LHCN-M2 (cell line): ENCODE measurements at regions not wholly inside any gene's neighbourhood (a gene's known extent, or its start where the extent isn't known, plus 50 kb on each side); places are given as distances from the start of the nearest gene placed in this dataset.

Source experiments
- DNase-seq: peaks from one replicate; pipeline ENCODE4 v3.0.0-alpha.2; 2012; ENCODE audit warnings: low read depth

DNA sequence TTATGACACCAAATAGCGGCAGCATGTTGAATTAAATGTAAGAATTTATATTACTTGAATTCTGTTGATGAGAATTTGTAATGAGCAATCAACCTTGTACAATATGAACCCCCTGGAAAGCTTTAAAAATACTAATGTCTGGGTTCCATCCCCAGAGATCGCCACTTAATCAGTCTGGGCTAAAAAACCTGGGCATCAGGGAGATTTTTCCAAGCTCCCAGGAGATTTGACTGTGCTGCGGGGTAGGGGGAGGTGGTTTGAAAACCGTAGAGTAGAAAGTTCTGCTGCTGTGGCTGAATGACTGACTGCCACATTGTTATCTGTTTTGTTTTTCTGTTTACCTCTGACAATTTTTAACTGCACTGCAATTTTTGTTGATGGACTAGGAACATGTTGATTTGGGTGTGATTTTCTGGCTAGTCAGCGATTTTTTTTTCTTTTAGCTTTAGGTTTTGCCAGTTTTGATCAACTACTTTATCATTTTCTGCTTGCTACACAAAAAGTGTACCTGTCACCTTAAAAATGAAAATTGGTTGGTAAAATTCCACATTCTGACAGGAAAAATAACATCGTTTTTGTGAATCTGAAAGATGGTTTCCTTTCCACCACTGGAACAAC is 79.3 kb downstream of the PCTP start:
- no peak for DNase-seq

DNA sequence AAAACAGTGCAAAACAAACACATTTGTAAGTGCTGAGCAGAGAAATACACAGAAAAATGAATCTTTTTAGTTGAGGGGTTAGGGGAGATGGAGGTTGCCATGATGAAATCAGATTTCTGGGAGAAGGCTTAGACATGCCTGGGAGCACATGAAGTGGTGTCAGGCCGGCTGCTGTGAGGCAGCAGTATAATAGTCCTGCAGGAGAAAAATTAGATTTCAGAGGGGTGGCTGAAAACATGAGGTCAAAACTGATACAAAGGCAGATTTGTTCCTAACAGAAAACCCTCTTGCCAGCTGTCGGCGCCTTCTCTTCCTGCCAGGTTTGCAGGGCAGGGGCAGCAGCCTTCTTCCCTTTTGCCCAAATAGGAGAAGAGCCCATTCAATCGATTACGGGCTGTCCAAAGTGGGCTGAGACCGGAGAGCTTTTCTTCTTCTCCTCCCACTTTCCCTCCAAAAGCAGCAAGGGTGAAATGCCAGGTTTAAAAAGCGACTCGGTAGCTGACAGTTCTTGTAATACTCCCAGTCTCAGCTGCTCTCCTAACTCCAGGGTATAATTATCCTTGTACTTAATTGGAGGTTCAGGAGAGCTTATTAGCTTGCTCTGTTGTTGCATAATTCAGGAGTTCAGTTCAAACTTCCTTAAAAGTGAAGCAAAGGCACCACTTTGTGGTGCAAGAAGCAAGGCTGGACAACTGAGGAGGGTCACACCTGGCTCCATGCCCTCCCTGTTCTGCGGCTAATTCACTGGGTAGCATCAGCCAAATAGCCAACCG is 80.0 kb downstream of the PCTP start:
- DNase-seq, result no peak

DNA sequence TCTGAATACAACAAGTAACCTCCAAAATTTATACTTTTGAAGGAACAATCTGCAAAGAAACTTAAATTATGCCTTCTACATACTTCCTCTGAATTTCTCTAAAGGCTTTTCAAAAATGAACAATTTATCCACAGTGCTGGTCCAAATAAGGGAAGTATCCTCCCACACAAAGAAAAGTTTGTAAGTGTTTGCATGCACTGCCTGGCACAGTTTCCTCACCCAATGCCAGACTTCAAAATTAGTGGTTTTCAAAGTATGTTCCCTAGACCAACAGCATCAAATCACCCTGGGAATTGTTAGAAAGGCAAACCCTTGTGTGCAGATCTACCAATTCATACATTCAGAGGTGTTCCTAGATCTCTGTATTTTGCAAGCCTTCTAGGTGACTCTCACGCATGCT is 82.5 kb downstream of the PCTP start:
- DNase-seq, result no peak

DNA sequence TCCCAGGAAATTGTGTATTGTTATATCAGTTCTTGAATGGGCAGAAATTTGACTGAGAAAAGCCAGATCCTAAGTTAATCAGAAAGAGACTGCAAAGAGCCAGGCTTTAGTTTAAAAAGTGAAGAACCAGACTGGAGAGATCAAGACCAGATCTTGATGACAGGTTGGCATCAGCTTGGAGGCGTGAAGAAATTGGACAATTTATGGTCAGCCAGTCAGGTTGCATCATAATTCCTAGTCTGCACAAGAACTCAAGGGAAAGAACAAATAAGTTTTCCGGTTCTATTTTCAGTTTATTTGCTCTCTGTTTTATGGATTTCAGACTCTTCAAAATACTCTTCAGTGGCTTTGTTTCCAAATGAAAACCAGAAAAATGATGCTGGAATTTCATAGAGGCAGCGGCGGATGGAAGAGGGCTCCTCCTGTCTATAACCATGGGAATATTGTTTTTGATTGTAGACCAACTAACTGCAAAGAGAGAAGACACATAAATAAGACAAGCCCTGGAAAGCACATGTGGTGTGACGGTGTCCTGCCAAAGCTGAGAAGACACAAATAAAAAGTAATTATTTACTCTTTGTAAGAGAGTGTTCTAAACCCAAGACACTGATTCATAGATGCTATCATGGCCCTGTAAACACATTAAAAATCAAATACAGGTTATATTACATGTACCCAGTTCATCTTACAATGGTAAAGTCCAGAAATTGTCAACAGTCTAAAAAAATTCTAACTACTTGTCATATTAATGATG is 91.7 kb downstream of the PCTP start:
- no peak for DNase-seq

DNA sequence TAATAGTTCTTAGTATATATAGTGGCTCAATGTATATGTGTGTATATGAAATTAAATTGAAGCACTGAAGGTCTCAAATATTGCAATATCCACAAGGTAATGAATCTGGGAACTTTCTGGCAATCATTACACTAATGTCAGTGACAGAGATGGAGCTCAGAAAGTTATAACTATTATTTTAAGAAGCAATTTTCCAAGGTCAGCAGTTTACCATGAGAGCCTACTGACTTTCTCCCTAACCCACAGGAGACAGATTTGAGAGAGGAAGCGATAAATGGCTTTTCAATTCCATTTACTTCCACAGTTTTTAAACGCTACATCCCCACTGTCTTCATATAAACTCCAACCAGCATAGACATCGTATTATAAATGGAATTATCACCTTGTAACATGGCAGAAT is 92.9 kb downstream of the PCTP start:
- no peak for DNase-seq

- DNase-seq, result peak; percentile 27
These were observed 94.5 kb downstream of the PCTP start for GRCh38 chr17:55845385-55845784.

DNA sequence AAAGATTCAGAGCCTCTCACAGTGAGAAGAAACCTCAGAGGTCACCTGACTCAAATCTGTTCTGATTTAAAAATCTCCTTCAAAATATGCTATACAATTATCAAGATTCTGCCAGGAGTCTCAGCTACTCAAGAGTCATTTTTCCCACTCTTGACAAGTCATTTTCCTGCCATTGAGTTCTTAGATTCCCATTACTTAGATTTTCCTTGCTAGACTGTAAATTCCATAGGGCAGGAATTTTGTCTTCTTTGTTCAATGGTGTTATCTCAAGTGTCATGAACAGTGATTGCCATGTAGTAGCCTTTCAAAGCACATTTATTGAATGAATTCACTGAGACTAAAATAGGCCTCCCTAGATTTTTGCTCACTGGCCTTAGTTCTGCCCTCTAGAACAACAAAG is 95.9 kb downstream of the PCTP start:
- no peak for DNase-seq

GRCh38 chr17:55852734-55853133 is 101.9 kb downstream of the PCTP start:
- DNase-seq, result no peak

DNA sequence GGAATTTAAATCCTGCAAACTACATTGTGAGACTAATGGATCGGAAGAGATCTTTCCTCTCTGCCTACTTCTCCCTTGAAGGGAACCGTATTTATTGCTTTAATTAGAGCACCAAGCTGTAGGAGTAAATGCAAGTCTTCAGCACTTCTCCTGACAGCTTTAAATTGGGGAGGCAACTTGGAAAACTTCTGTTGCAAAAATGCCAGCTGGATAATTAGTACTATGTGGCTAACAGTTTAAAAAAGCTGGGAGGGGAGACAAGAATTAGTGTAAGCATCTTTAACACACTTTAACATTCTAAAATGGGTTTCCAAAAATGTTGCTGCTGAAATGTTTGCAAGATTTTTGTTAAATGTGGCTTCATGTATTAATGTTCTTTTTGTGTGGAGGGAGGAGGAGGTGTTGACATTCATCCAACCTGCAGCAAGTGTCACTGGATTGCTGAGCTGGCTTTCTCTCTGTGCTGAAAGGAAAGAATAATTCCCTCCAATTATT is 108.5 kb downstream of the PCTP start:
- DNase-seq, result no peak

GRCh38 chr17:55865072-55865762 is 114.4 kb downstream of the PCTP start:
- no peak for DNase-seq

DNA sequence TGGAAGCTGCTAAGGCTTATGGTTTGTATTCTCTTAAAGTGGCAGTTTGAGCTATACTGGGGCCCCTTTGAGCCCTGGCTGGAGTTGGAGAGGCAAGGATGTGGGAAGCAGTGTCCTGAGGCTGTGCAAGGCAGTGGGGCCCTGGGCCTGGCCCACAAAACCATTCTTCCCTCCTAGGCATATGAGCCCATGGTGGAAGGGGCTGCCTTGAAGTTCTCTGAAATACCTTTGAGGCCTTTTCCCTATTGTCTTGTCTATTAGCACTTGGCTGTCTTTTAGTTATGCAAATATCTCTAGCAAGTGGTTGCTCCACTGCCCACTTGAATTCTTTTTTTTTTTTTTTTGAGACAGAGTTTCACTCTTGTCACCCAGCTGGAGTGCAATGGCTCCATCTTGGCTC is 119.2 kb downstream of the PCTP start:
- no peak for DNase-seq

DNA sequence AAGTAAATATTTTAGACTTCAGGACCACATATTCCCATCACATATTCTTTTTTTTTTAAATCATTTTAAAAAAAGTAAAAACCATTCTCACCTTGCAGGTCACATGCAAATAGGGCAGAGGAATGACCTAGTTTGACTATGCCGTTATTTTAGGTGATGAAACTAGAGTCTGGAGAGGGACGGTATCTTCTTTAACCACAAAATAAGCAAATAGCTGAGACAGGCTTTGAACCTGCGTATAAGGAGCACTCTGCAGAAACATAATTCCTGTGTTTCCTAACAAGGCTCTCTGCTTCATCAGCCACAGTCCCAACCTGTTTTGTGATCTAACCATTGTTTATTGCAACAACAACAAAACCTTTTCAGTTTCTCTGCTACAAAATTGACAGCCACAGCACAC is 121.5 kb downstream of the PCTP start:
- no peak for DNase-seq

- DNase-seq, result no peak
These were observed 122.3 kb downstream of the PCTP start for GRCh38 chr17:55873017-55873758.

- peak; percentile 3 for DNase-seq
These were observed 132.3 kb downstream of the PCTP start for GRCh38 chr17:55883149-55883548.

GRCh38 chr17:55887531-55887930 is 136.7 kb downstream of the PCTP start:
- no peak for DNase-seq

- peak; percentile 5 for DNase-seq
These were observed 138.4 kb downstream of the PCTP start for GRCh38 chr17:55889271-55889670.

GRCh38 chr17:55895112-55895759 is 144.4 kb downstream of the PCTP start:
- DNase-seq, result no peak

DNA sequence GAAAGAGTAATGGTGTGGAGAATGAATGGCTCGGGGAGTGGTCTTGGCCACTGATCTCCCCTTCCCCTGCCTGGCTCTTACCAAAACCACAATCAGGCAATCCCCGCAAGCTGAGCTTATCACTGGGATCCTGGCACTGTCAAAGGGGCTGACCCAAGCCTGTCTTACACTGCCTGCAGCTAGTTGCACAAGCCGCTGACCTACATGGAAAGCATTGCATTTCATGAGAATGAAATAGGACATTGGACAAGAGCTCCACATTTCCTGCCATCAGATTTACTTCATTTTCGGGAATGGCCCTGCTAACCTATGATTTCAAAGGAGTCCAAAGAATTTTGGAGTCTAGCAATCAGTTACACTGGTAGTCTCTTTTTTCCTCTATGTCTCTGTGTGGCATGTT is 146.4 kb downstream of the PCTP start:
- DNase-seq, result no peak

DNA sequence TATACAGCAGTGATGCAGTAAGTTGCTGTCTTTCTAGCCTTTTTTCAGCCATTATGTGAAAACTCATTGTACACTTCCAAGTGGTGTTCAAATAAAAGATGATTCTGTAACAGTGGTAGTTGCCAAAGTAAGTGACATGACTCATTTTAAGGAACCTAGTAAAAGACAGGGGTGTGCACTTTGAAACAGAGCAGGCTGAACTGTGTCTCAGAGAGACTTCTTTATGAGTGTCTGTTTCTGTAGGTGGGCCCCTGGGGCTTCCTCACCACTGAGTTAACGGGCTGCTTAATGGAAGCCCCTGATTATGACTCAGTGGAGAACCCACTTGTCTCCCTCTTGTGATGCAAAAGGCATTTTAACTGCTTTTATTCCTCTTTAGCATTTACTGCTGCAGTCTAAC is 147.3 kb downstream of the PCTP start:
- peak; percentile 21 for DNase-seq

- DNase-seq, result no peak
These were observed 149.3 kb downstream of the PCTP start for GRCh38 chr17:55900188-55900587.
